IMR-90 (cell line): ENCODE measurements at regions not wholly inside any gene's neighbourhood (a gene's known extent, or its start where the extent isn't known, plus 50 kb on each side); places are given as distances from the start of the nearest gene placed in this dataset.

Experiments
- ATAC-seq: fragments of 200-7000 bp; cut with Tn5 transposase; 2 replicates; pipeline ENCODE4 v1.9.1; 2020; ENCODE audit warnings: low read depth, mild to moderate bottlenecking, moderate library complexity
- BruUV-seq: library from RNA; stranded (reverse); fragments of 400-500 nt; replicated peaks from 2 replicates; lab custom pipeline; 2021; lab: Mats Ljungman, UMichigan
- CTCF ChIA-PET: fragments of 300-600 bp; formaldehyde crosslinking; extraction: SDS; loops from one replicate; lab custom pipeline; 2021; ENCODE audit warnings: antibody characterized with exemption; lab: Yijun Ruan, JAX
- POLR2A ChIA-PET: fragments of 300-600 bp; sonication (Branson Sonifier 250); formaldehyde crosslinking; loops from one replicate; lab custom pipeline; 2022; ENCODE audit warnings: antibody characterized with exemption; ENCODE audit not compliant: unreplicated experiment; lab: Charles Lee
- DNase-seq: peaks from one replicate; pipeline ENCODE4 v3.0.0; 2013
- H2AFZ ChIP-seq: replicated peaks from 2 replicates; pipeline ENCODE3; 2013; ENCODE audit warnings: low read length, mild to moderate bottlenecking; ENCODE audit not compliant: poor library complexity
- H2AK5ac ChIP-seq: 2 replicates; pipeline ENCODE4 v1.6.1; 2013; ENCODE audit warnings: low read depth, low read length, inconsistent platforms
- H2AK9ac ChIP-seq: replicated peaks from 2 replicates; pipeline ENCODE3; 2013; ENCODE audit warnings: mild to moderate bottlenecking, low read depth, low read length, moderate library complexity; ENCODE audit not compliant: poor library complexity
- H2BK120ac ChIP-seq: 2 replicates; pipeline ENCODE4 v1.6.1; 2013; ENCODE audit warnings: low read depth, low read length, inconsistent platforms
- H2BK15ac ChIP-seq: 3 replicates; pipeline ENCODE4 v1.6.1; 2013; ENCODE audit warnings: low read depth, low read length, inconsistent platforms
- H2BK20ac ChIP-seq: 2 replicates; pipeline ENCODE4 v1.6.1; 2013; ENCODE audit warnings: low read depth, mild to moderate bottlenecking, inconsistent platforms, low read length, moderate library complexity
- H2BK5ac ChIP-seq: 2 replicates; pipeline ENCODE4 v1.6.1; 2013; ENCODE audit warnings: mild to moderate bottlenecking, low read depth, low read length, inconsistent platforms; ENCODE audit not compliant: poor library complexity, severe bottlenecking
- H3K14ac ChIP-seq: replicated peaks from 2 replicates; pipeline ENCODE4 v1.6.1; 2013; ENCODE audit warnings: low read depth, low read length, inconsistent platforms
- H3K18ac ChIP-seq: 2 replicates; pipeline ENCODE4 v1.6.1; 2013; ENCODE audit warnings: low read depth, low read length, control low read depth
- H3K23ac ChIP-seq: 2 replicates; pipeline ENCODE4 v1.6.1; 2013; ENCODE audit warnings: low read depth, low read length, inconsistent platforms
- H3K27ac ChIP-seq: 2 replicates; pipeline ENCODE4 v1.5.1; 2013; ENCODE audit warnings: mild to moderate bottlenecking, control low read depth, low read length; ENCODE audit not compliant: insufficient read depth
- H3K27me3 ChIP-seq: 2 replicates; pipeline ENCODE4 v1.6.1; 2013; ENCODE audit warnings: low read length; ENCODE audit not compliant: control insufficient read depth, insufficient read depth
- H3K36me3 ChIP-seq: 2 replicates; pipeline ENCODE4 v1.6.1; 2013; ENCODE audit warnings: low read length, mixed read lengths; ENCODE audit not compliant: control insufficient read depth, insufficient read depth
- H3K4ac ChIP-seq: 2 replicates; pipeline ENCODE4 v1.6.1; 2013; ENCODE audit warnings: low read depth, low read length, inconsistent platforms
- H3K4me1 ChIP-seq: 2 replicates; pipeline ENCODE4 v1.6.1; 2013; ENCODE audit warnings: low read length, mixed read lengths; ENCODE audit not compliant: control insufficient read depth, insufficient read depth
- H3K4me2 ChIP-seq: 2 replicates; pipeline ENCODE4 v1.6.1; 2013; ENCODE audit warnings: low read depth, mild to moderate bottlenecking, control low read depth, low read length, moderate library complexity
- H3K4me3 ChIP-seq: 2 replicates; pipeline ENCODE4 v1.5.1; 2013; ENCODE audit warnings: low read depth, mild to moderate bottlenecking, control low read depth, low read length, moderate library complexity; ENCODE audit not compliant: insufficient read depth
- H3K56ac ChIP-seq: 2 replicates; pipeline ENCODE4 v1.6.1; 2013; ENCODE audit warnings: low read length, inconsistent platforms; ENCODE audit not compliant: insufficient read depth; ENCODE audit errors: extremely low read depth
- H3K79me1 ChIP-seq, 2 experiments: 2 replicates each; pipeline ENCODE4 v1.6.1; 2013; ENCODE audit warnings: low read length in 2 of 2, inconsistent platforms in 1 of 2, low read depth in 1 of 2
- H3K9ac ChIP-seq: 2 replicates; pipeline ENCODE4 v1.6.1; 2013; ENCODE audit warnings: low read depth, low read length, control low read depth
- H3K9me1 ChIP-seq: 2 replicates; pipeline ENCODE4 v1.6.1; 2013; ENCODE audit warnings: low read length, inconsistent platforms; ENCODE audit not compliant: insufficient read depth
- H3K9me3 ChIP-seq: 2 replicates; pipeline ENCODE4 v1.6.1; 2013; ENCODE audit warnings: low read length; ENCODE audit not compliant: control insufficient read depth, insufficient read depth
- H4K20me1 ChIP-seq: 2 replicates; pipeline ENCODE4 v1.6.1; 2013; ENCODE audit warnings: low read length, inconsistent platforms; ENCODE audit not compliant: insufficient read depth
- H4K5ac ChIP-seq: 2 replicates; pipeline ENCODE4 v1.6.1; 2013; ENCODE audit warnings: mild to moderate bottlenecking, low read depth, low read length, control low read depth
- H4K8ac ChIP-seq, 2 experiments: 2 replicates each; pipeline ENCODE4 v1.6.1; 2013; ENCODE audit warnings: low read depth in 2 of 2, low read length in 2 of 2, control low read depth in 1 of 2, inconsistent platforms in 1 of 2
- H4K91ac ChIP-seq: 2 replicates; pipeline ENCODE4 v1.6.1; 2013; ENCODE audit warnings: low read depth, low read length, inconsistent platforms; ENCODE audit not compliant: insufficient read depth
- BHLHE40 ChIP-seq: fragments of 150-350 bp; IDR thresholded peaks from 2 replicates; pipeline ENCODE4 v1.6.1; 2016; ENCODE audit warnings: mild to moderate bottlenecking, low read depth, low read length
- MAFK ChIP-seq: IDR thresholded peaks from 2 replicates; pipeline ENCODE4 v1.6.1; 2012; ENCODE audit warnings: low read depth, low read length, improper control_type of control experiment
- RAD21 ChIP-seq: IDR thresholded peaks from 2 replicates; pipeline ENCODE4 v1.6.1; 2012; ENCODE audit warnings: low read length, improper control_type of control experiment
- SMC3 ChIP-seq: fragments of 150-350 bp; IDR thresholded peaks from 2 replicates; pipeline ENCODE4 v1.6.1; 2016; ENCODE audit warnings: low read depth, mild to moderate bottlenecking, antibody characterized with exemption, low read length, moderate library complexity
- WGBS, 2 experiments: methylation state at CpG; one replicate each; pipeline versions ENCODE4 v1.1.5 to v1.1.7; 2013; ENCODE audit warnings: missing lambda C conversion rate in 2 of 2; ENCODE audit not compliant: insufficient read length in 1 of 2; ENCODE audit errors: extremely low coverage in 2 of 2; 5-methylcytosine and 5-hydroxymethylcytosine counted together
- dilution Hi-C: fragments of 300-500 bp; cut with HindIII; formaldehyde crosslinking; loops from one replicate; pipeline ENCODE4 v1.14.3; 2018; ENCODE audit warnings: low sequenced_read_pairs; ENCODE audit not compliant: unreplicated experiment
- in situ Hi-C: fragments of 300-500 bp; cut with MboI; formaldehyde crosslinking; loops from 3 replicates; pipeline ENCODE4 v1.14.3; 2019; ENCODE audit warnings: low sequenced_read_pairs, inconsistent platforms, mixed read lengths
- intact Hi-C: fragments of 100-400 bp; cut with micrococcal nuclease; formaldehyde crosslinking; loops from 2 replicates; pipeline ENCODE4 v1.10.0; 2022

GRCh38 chr9:79154806-79155205 lies 417.0 kb upstream of the TLE4 start:
- H3K36me3 ChIP-seq, result no peaks in the 10 kb centered on the region
- ATAC-seq, result no peak
- ChIA-PET POLR2A (interaction anchor here (0.6 kb wide), 1 partner anchor 417 kb away, joined by 3 read pairs; the partner anchor contains the start of gene TLE4), CTCF (no interaction called here)
- H2BK5ac ChIP-seq, result no peak overlapping the region
- TF ChIP-seq RAD21 (no peak), SMC3 (no peak), BHLHE40 (no peak), MAFK (no peak)
- no peak overlapping the region for H3K4me3 ChIP-seq
- no peak overlapping the region for H3K4ac ChIP-seq
- H3K79me1 ChIP-seq, result no peaks in the 10 kb centered on the region
- no peaks in the 10 kb centered on the region for H4K20me1 ChIP-seq
- H3K23ac ChIP-seq, result no peak overlapping the region
- no peak overlapping the region for H2AK5ac ChIP-seq
- H3K56ac ChIP-seq, result no peak overlapping the region
- H3K4me2 ChIP-seq, result no peak overlapping the region
- no peak overlapping the region for H3K27ac ChIP-seq
- in situ Hi-C loops (no loop called here), intact Hi-C loops (no loop called here), dilution Hi-C loops (no loop called here)
- WGBS, 2 experiments, result no CpG with 5 or more reads among the region's 2 CpGs
- peak; percentile 11 for DNase-seq
- H2BK120ac ChIP-seq, result no peak overlapping the region
- H2BK20ac ChIP-seq, result no peak overlapping the region
- H3K14ac ChIP-seq, result no peak overlapping the region
- no peaks in the 10 kb centered on the region for H3K4me1 ChIP-seq
- no peak overlapping the region for H4K91ac ChIP-seq
- H3K27me3 ChIP-seq, result no peaks in the 10 kb centered on the region
- no peak overlapping the region for H2BK15ac ChIP-seq
- H3K9me3 ChIP-seq, result no peaks in the 10 kb centered on the region
- H4K8ac ChIP-seq, result no peak overlapping the region
- no peak overlapping the region for H4K5ac ChIP-seq
- no TSS peak for BruUV-seq
- no peak overlapping the region for H2AFZ ChIP-seq
- H2AK9ac ChIP-seq, result no peak overlapping the region
- H3K9me1 ChIP-seq, result no peaks in the 10 kb centered on the region
- no peak overlapping the region for H3K9ac ChIP-seq
- no peak overlapping the region for H3K18ac ChIP-seq
